GM19238 (cell line): ENCODE measurements at regions not wholly inside any gene's neighbourhood (a gene's known extent, or its start where the extent isn't known, plus 50 kb on each side); places are given as distances from the start of the nearest gene placed in this dataset.

Source experiments
- DNase-seq: peaks from one replicate; pipeline ENCODE4 v3.0.0; 2011; ENCODE audit warnings: low spot score; ENCODE audit not compliant: insufficient read length

- peak; percentile 50 for DNase-seq
Measured at GRCh38 chr3:127483902-127484591, 106.5 kb downstream of the TPRA1 start.

DNA sequence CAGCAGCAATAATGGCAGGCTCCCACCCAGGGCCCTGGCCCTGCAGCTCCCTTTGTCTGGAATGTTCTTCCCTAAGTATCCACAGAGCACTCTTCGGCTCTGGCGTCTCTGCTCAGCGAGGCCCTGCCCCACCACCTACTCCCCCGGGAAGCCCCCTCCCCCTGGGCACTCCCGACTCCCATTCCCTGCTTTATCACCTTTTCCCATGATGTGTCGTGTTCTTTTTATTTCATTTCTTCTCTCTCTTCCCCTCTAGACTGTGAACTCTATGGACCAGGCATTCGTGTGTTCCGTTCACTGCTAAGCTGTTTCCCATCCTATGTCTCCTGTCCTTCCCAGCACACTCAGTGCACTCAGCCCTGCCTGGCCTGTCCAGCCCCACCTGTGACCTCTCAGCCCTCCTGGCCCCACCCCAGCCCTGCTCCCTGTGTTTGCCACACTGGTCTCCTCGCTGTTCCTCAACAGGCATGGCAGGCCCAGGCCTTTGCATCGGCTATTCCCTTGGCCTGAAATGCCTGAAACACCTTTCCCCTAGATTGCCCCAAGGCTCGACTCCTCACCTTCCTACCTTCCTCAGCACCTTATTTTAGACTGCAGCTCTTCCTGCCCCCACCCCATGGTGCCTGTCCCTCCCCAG lies 107.4 kb downstream of the TPRA1 start:
- no peak for DNase-seq

DNA sequence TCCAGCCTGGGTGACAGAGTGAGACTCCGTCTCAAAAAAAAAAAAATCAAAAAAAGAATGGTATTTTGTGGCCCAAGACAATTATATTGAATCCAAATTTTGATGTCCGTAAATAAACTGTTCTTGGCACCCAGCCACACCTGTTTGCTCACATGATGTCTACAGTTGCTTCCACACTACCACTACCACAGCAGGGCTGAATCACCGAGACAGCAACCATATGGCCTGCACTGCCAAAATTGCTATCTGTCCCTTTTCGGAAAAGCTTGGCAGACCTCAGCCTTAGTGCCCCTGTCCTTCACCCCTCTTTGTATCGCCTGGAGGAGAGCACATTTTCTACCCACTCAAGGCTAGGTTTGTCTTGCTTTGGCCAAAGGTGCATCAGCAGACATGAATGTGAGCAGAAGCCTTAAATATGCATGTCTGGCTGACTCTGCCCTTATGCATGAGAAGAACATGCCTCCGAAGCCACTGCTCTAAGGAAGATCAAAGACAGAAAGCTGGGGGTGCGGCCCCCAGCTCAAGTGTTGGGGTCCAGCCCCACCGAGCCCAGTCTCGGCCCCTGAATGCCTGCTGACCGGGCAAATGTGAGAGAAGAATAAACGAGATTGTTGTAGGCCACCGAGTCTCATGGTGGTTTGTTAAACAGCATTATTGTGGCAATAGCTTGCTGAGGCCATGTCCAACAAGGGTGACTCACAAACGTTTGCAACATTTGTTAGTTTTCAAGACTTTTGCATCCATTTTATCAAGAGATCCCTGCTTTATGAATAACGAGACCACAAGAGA lies 108.1 kb downstream of the TPRA1 start:
- DNase-seq = no peak

DNA sequence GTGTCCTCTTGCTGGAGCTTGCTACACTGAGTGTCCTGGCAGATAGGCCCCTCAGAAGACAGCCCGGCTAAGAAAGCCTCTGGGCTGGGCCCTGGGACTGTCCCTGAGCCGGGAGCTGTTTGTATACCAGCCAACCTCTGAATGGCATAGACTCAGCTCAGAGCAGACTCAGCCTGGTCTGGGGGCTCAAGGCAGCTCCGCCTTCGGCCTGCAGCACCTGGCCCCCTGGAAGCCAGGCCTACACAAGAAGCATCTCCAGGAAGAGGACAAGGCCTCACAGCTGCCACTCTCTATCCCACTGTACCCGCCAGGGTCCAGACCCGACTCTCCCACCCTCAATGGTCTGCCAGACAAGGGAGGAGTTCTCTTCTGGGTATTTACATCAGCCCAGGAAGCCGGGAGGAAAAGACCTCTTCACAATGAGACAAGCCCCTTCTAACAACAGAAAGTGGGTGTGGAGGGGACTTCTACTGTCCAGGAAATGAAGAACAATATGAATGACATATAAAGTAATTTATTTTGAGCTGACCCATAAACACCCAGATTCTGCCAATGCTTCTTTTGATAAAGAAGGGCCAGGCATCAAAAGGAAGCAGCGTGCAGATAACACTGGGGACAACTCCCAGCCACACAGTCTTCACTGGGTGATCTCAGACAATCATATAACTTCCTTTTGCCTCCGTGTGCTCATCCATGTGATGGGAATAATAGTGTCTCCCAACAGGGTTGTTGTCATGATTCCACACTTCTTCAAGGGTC lies 110.2 kb downstream of the TPRA1 start:
- no peak for DNase-seq

GRCh38 chr3:127479449-127479848 lies 111.1 kb downstream of the TPRA1 start:
- DNase-seq = no peak

DNA sequence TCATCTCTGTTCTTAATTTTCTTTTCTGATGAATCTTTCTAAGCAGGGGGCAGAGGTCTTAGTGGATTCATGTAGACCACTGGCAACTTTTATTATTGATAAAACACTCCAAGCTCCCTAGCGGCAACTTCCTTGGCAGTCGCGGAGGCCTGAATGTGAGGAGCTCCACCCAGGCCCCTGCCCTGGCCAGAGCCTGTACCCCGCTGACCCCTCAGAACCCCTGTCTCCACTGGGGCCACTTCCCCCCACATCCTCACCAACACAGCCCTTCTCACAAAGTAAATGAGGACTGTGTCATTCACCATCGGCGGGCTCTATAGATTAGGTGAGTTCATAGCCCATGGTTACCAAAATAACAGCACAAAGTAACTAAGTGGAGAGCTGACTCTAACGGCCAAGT lies 111.6 kb downstream of the TPRA1 start:
- no peak for DNase-seq

DNA sequence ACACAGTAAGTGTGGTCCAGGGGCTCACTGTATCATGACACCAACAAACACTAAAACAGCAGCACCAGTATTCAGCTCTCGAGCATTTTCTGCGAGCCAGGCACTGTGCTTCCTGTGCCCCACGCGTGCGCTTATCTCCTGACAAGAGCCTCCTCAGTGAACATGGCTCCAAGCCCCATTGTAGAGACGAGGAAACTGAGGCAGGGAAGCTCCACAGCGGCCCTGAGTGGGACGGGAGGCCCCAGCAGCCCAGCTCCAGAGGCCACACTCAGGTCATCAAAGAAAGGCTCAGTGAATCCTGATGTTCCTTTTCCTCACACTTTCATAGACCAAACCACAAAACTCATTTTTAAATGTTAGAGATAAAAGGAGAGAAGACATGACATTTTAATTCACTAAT lies 113.1 kb downstream of the TPRA1 start:
- DNase-seq = no peak

DNA sequence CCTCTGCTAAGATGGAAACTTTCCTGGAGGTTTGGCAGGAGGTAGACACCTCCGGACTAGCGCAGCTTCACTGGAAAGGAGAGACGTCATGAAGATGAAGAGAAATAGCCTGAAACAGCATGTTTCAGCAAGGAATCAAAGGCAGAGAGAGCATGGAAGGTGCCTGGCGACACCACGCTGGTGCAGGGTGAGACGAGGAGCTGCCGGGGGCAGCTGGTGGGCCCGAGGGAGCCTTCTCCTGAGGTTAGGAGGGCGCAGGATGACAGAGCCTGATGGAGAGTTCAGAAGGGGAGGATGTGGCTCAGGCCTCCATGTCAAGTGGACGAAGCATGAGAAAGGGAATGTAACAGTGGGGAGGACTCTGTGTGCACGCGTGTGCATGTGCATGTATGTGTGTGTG lies 113.6 kb downstream of the TPRA1 start:
- DNase-seq = no peak

- DNase-seq = no peak
Measured at GRCh38 chr3:127475975-127476705, 114.4 kb downstream of the TPRA1 start.

DNA sequence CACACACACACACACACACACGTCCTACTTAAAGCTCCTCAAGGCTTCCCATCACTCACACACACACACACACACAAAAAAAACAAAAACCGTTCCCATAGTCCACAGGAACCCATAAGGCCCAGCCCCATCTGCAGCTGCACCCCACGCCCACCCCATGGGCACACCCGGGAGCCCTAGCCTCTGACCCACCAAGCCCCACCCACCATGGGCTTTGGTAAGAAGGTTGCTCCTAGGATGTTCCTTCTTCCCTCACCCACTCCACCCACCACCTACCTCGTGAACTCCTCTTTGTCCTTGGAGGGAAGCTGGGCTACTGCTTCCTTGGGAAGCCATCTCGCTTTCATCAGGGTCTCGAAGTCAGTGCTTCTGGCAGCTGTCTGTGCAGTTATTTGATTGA lies 115.1 kb downstream of the TPRA1 start:
- no peak for DNase-seq

DNA sequence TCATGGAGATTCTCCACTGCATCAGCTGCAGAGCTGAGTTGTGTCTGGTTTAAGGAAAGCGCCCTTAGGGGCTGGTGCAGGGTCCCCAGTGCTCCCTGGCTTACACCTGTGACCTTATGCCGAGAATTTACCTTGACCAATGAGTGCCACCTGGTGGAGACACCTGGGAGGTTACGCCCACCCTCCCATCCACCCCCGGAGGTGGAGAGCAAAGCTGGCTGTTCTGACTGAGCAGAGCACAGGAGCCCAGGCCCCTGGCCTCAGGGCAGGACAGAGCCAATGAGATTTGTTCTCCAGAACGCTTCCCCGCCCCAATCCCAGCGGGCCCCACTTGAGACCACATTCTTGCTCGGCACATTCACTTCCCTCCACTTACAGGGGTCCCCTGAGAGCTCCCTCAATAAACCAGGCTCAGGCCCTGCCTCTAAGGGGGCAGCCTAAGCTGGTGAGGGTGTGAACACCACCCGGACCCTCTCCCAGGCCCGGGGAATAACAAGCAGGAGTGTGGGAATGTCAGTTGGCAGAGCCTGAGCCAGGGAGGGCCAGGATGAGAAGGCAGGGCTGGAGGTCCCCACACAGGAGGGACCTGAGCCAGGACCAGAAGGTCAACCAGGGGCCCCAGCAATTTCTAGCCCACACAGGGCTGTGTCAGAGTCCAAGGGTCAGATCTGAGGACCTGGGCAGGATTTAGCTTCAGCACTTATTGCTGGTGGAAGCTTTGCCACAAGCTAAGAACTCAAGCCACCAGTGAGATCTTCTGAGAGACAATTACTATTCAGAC lies 117.1 kb downstream of the TPRA1 start:
- no peak for DNase-seq

DNA sequence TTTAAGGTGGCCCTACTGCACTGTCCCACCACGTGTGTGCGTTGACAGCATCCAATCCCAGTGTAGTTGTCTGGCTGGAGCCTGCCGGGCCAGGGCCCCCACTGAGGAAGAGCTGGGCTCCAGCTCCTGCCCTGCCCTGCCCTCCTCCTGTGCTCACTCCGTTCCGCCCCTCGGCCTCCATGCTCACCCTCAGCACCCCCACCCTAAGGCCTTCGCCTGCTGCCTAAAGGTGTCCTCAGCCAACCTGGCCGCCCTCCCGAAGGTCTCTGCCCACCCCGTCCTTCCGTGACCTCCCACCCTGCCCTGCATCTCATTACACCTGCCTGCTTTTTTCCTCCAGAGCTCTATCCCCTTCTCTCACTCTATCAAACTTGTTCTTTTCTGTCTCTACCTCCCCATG lies 118.0 kb downstream of the TPRA1 start:
- DNase-seq = no peak

DNA sequence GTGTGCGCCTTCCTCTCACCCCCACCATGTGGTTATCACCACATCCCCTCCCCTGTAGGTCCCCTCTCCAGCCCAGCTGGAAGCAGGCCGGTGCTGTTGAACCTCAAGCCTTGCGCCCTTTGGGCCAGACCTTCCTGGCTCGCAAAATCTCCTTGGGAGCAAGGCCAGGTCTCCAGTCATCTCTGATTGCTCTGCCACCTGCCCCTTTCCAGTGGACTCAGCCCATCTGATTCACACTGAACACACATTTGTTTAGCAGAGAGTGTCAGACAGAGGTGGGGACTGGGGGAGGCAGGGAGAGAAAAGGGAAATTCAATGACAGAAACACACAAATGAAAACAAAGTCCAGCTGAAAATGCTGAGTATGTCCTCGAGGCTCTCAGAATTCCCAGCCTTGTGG lies 119.4 kb downstream of the TPRA1 start:
- no peak for DNase-seq

- no peak for DNase-seq
Measured at GRCh38 chr3:127469760-127470159, 120.8 kb downstream of the TPRA1 start.

DNA sequence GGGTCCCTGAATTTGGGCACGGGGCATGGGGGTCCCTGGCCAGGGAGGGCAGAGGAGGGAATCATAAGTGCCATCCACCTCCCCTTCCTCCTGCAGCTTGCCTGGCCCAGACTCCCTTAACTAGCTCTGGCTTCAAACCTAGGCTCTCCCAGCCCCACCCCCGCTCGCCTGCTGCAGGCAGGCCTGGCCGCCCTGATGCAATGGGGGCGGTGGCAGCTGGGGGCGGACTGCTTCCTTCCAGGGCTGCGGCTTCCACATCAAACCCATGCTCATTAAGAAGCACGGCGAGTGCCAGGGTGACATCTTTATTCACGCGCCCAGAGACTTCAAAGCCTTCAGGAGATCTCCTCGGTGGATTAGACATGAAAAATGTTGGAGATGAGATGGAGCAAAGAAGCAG lies 123.1 kb downstream of the TPRA1 start:
- DNase-seq = no peak

- no peak for DNase-seq
Measured at GRCh38 chr3:127464642-127465041, 125.9 kb downstream of the TPRA1 start.

DNA sequence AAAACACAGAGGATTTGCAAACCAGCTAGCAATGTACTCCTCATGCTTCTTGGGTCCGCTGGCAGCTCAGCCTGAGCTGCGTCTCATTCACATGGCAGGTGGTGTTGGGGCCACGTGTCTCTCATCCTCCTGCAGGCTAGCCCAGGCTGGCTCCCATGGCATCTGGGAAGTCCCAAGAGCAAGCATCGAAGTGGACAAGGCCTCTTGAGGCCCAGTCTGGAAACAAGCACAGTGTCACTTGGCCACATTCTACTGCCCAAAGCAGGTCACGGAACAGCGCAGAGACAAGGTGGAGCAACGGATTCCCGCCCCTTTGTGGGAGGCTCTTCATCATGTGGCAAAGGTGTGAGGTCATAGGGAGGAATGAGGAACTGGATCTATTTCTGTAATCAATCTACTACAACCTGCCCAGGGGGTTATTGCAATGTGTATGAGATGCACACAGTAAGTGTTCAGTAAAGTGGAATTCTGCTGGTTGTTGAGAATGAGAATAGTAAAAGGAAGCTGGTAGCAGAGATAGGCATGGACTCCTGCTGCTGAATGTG lies 128.3 kb downstream of the TPRA1 start:
- DNase-seq = no peak

DNA sequence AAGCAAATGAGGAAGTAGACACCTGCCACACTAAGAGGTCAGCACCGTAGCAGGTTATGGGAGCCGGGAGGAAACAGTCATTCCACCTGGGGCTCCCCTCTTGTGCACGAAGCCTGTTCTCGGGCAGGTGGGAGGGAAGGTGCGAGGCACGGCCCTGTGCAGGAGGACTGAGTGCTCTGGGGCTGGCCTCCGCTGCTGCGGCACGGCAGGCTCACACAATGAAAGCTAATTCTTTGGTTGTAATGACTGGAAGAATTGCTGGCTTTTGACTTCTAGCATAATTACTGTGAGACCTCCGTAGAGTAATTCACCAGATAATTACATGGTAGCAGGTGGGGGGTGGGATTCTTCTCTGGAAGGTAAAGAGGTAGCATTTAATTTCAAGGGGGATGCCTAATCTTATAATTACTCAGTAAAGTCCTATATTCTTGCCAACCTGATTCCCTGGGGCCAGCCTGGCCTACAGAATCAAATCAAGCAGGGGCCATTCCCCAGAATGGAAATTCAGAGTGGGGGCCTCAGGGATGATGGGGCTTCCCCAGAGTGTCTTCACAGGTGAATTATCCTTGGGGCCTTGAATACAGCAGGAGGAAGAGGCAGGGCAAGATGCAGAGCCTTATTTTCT lies 129.1 kb downstream of the TPRA1 start:
- DNase-seq = no peak

DNA sequence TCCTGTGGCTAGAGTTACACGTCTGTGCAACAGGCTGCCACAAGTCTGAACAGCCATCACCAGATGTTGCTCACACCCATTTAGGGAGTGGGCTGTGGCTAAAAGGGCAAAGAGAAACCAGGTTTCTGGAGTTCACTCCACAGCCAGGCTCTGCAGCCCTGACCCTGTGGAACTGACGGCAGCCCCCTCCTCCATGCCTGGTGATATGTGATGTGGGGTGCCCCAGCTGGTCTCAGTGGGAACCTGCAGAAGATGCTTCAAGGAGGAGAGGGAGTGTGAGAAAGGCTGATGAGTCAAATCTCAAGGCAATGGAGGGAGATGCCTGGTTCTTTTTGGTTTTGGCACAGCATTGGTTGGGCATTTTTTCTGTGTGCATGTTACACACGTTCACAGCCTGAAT lies 130.6 kb downstream of the TPRA1 start:
- no peak for DNase-seq
